SK-N-MC (cell line): ENCODE measurements at regions not wholly inside any gene's neighbourhood (a gene's known extent, or its start where the extent isn't known, plus 50 kb on each side); places are given as distances from the start of the nearest gene placed in this dataset.

Experiments used
- EZH2 ChIP-seq: fragments of 200-600 bp; sonication (generic); IDR thresholded peaks from one replicate; pipeline ENCODE4 v1.6.1; 2017; ENCODE audit warnings: antibody characterized with exemption
- FOXP2 ChIP-seq: optimal IDR thresholded peaks from 2 replicates; pipeline ENCODE3; 2011; ENCODE audit warnings: mild to moderate bottlenecking, moderate library complexity; ENCODE audit not compliant: insufficient read depth; ENCODE audit errors: extremely low read length, control extremely low read depth
- POLR2AphosphoS5 ChIP-seq: IDR thresholded peaks from 2 replicates; pipeline ENCODE4 v1.6.1; 2012; ENCODE audit warnings: mild to moderate bottlenecking, low read depth, low read length, borderline replicate concordance

DNA sequence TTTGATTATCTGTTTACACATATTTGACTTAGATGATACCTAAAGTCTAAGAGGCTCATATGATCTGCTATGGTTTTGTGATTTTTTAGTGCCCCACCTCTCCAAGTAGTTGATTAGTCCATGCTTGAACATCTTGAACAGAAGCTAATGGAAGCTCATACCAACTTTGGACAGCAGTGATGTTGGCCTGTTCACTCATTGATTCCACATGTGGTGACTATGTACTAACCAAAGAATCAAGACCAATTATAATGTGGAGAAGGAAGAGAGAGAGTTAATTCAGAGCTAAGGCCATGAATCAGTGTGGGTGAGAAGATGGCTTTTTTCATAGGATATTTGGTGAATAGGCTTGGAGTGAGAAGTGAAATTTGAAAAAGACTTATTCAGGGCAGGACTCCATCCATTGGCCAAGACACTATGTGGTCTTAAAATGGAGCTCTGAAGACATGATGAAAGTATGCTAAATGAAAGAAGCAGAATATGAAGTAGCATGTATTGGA, 178.3 kb upstream of the TWIST2 start:
- no peak for TF ChIP-seq EZH2
- TF ChIP-seq POLR2AphosphoS5: no peak
- no peak for TF ChIP-seq FOXP2
